ENCODE measurements at regions not wholly inside any gene's neighbourhood (a gene's known extent, or its start where the extent isn't known, plus 50 kb on each side); places are given as distances from the start of the nearest gene placed in this dataset.

GRCh38 chr10:108905821-108906220 lies 1017.5 kb downstream of the XPNPEP1 start:
- TF ChIP-seq POLR2AphosphoS5 (IDR thresholded peaks at IDR 0.05) = no peak
- TF ChIP-seq TAF1 (IDR thresholded peaks at IDR 0.05; ENCODE audit: low read depth) = no peak
- TF ChIP-seq REST (IDR thresholded peaks at IDR 0.05; ENCODE audit: borderline replicate concordance) = no peak
- TF ChIP-seq EZH2 (IDR thresholded peaks at IDR 0.05; ENCODE audit: borderline replicate concordance, insufficient read depth, low read length, poor library complexity, severe bottlenecking) = no peak
- no peak for TF ChIP-seq CTCF (IDR thresholded peaks at IDR 0.05; ENCODE audit: poor library complexity, severe bottlenecking)
- no peak for TF ChIP-seq SMC3 (conservative IDR thresholded peaks at IDR 0.05; ENCODE audit: poor library complexity)
- TF ChIP-seq EP300 (conservative IDR thresholded peaks at IDR 0.05; ENCODE audit: poor library complexity, severe bottlenecking) = no peak
- H3K4me3 ChIP-seq (ENCODE audit: low read length) = no peak overlapping the region
- no peak overlapping the region for H3K27ac ChIP-seq (ENCODE audit: low read length)
- no peaks in the 10 kb centered on the region for H3K27me3 ChIP-seq (ENCODE audit: insufficient read depth, low read depth, low read length)
- H3K9me3 ChIP-seq (ENCODE audit: low read length) = no peaks in the 10 kb centered on the region
- H3F3A ChIP-seq (ENCODE audit: insufficient read depth, low read length, poor library complexity, severe bottlenecking) = no peaks in the 10 kb centered on the region
- no peaks in the 10 kb centered on the region for H3K9me2 ChIP-seq (ENCODE audit: insufficient read depth, low read length)
- H3K36me3 ChIP-seq (ENCODE audit: insufficient read depth, low read length) = no peaks in the 10 kb centered on the region
- H3K4me2 ChIP-seq (ENCODE audit: low read length) = no peak overlapping the region
- no peak overlapping the region for H2AFZ ChIP-seq (ENCODE audit: low read depth, low read length)
- no peaks in the 10 kb centered on the region for H3K79me2 ChIP-seq (replicated peaks; ENCODE audit: insufficient read depth, low read length)
- H4K20me1 ChIP-seq (ENCODE audit: insufficient read depth) = no peaks in the 10 kb centered on the region
- H3K9ac ChIP-seq (ENCODE audit: low read length) = no peak overlapping the region

GRCh38 chr10:108905171-108905570 lies 1018.1 kb downstream of the XPNPEP1 start:
- Histone ChIP-seq H4K20me1 (ENCODE audit: insufficient read depth) (no peaks in the 10 kb centered on the region), H3F3A (ENCODE audit: insufficient read depth, low read length, poor library complexity, severe bottlenecking) (no peaks in the 10 kb centered on the region), H3K9ac (ENCODE audit: low read length) (no peak overlapping the region), H3K36me3 (ENCODE audit: insufficient read depth, low read length) (no peaks in the 10 kb centered on the region), H3K27ac (ENCODE audit: low read length) (no peak overlapping the region), H2AFZ (ENCODE audit: low read depth, low read length) (no peak overlapping the region), H3K4me2 (ENCODE audit: low read length) (no peak overlapping the region), H3K9me2 (ENCODE audit: insufficient read depth, low read length) (no peaks in the 10 kb centered on the region), H3K79me2 (replicated peaks; ENCODE audit: insufficient read depth, low read length) (no peaks in the 10 kb centered on the region), H3K4me3 (ENCODE audit: low read length) (no peak overlapping the region), H3K27me3 (ENCODE audit: insufficient read depth, low read depth, low read length) (no peaks in the 10 kb centered on the region), H3K9me3 (ENCODE audit: low read length) (no peaks in the 10 kb centered on the region)
- TF ChIP-seq POLR2AphosphoS5 (IDR thresholded peaks at IDR 0.05) = no peak
- no peak for TF ChIP-seq REST (IDR thresholded peaks at IDR 0.05; ENCODE audit: borderline replicate concordance)
- no peak for TF ChIP-seq MXI1 (conservative IDR thresholded peaks at IDR 0.05; ENCODE audit: poor library complexity, severe bottlenecking)
- no peak for TF ChIP-seq SMC3 (conservative IDR thresholded peaks at IDR 0.05; ENCODE audit: poor library complexity)
- no peak for TF ChIP-seq RAD21 (conservative IDR thresholded peaks at IDR 0.05)
- TF ChIP-seq TAF1 (IDR thresholded peaks at IDR 0.05; ENCODE audit: low read depth) = no peak
- no peak for TF ChIP-seq EP300 (conservative IDR thresholded peaks at IDR 0.05; ENCODE audit: poor library complexity, severe bottlenecking)
- no peak for TF ChIP-seq EZH2 (IDR thresholded peaks at IDR 0.05; ENCODE audit: borderline replicate concordance, insufficient read depth, low read length, poor library complexity, severe bottlenecking)
- TF ChIP-seq CTCF (IDR thresholded peaks at IDR 0.05; ENCODE audit: poor library complexity, severe bottlenecking) = no peak
